ENCODE measurements at regions not wholly inside any gene's neighbourhood (a gene's known extent, or its start where the extent isn't known, plus 50 kb on each side); places are given as distances from the start of the nearest gene placed in this dataset.

GRCh38 chr2:120632796-120633646 is 102.6 kb upstream of the GLI2 start:
- Histone ChIP-seq H2BK15ac (ENCODE audit: low read length) (no peak overlapping the region), H3K9ac (ENCODE audit: low read depth, low read length, poor library complexity) (no peak overlapping the region), H2AFZ (ENCODE audit: low read length) (no peak overlapping the region), H3K27me3 (ENCODE audit: control insufficient read depth in 3 of 3, insufficient read depth in 3 of 3, low read depth in 1 of 3, low read length in 3 of 3) (peaks cover 0 to 38% (median 0%) of the 10 kb centered on the region in 3 experiments), H2BK12ac (ENCODE audit: low read length) (no peak overlapping the region), H3K4me2 (ENCODE audit: insufficient read depth, low read length, poor library complexity, severe bottlenecking) (no peak overlapping the region), H3K4ac (ENCODE audit: low read length) (no peak overlapping the region), H2BK120ac (ENCODE audit: low read depth, low read length) (no peak overlapping the region), H3K4me3 (ENCODE audit: low read length in 2 of 2) (no peak overlapping the region), H4K91ac (ENCODE audit: low read depth, low read length, poor library complexity) (no peak overlapping the region), H3K79me1 (ENCODE audit: low read depth, low read length) (no peaks in the 10 kb centered on the region), H2BK5ac (ENCODE audit: low read length) (no peak overlapping the region), H3K18ac (ENCODE audit: low read length) (no peak overlapping the region), H3K9me3 (replicated peaks in 1 of 2; ENCODE audit: control insufficient read depth in 2 of 2, insufficient read depth in 1 of 2, low read depth in 1 of 2, low read length in 2 of 2) (peaks cover 0 to 2% of the 10 kb centered on the region in 2 donors), H3K14ac (ENCODE audit: low read length) (no peak overlapping the region), H4K8ac (ENCODE audit: low read depth, low read length) (no peak overlapping the region), H3K23ac (ENCODE audit: low read depth, low read length, poor library complexity) (no peak overlapping the region), H3K4me1 (ENCODE audit: control insufficient read depth in 2 of 2, insufficient read depth in 1 of 2, low read depth in 1 of 2, low read length in 2 of 2) (no peaks in the 10 kb centered on the region), H3K36me3 (replicated peaks in 1 of 2; ENCODE audit: control insufficient read depth in 2 of 2, insufficient read depth in 2 of 2, low read length in 2 of 2) (no peaks in the 10 kb centered on the region), H2AK5ac (ENCODE audit: low read depth, low read length) (peak overlapping the region; percentile 26), H3K27ac (replicated peaks; ENCODE audit: low read length) (no peak overlapping the region)
- no CpG with 5 or more reads among the region's 17 CpGs for WGBS, 2 donors (ENCODE audit: extremely low coverage in 2 of 2, insufficient read length in 2 of 2, insufficient replicate concordance in 1 of 2)
- no peak for DNase-seq (ENCODE audit: low spot score)

GRCh38 chr2:120634533-120634932 is 101.1 kb upstream of the GLI2 start:
- H2AFZ ChIP-seq (ENCODE audit: low read length) = no peak overlapping the region
- no peaks in the 10 kb centered on the region for H3K36me3 ChIP-seq (replicated peaks in 1 of 2; ENCODE audit: control insufficient read depth in 2 of 2, insufficient read depth in 2 of 2, low read length in 2 of 2)

GRCh38 chr2:120635146-120635545 is 100.5 kb upstream of the GLI2 start:
- Histone ChIP-seq H3K4me2 (ENCODE audit: insufficient read depth, low read length, poor library complexity, severe bottlenecking) (no peak overlapping the region), H3K14ac (ENCODE audit: low read length) (no peak overlapping the region), H3K4ac (ENCODE audit: low read length) (no peak overlapping the region), H3K27ac (replicated peaks; ENCODE audit: low read length) (no peak overlapping the region), H2BK5ac (ENCODE audit: low read length) (no peak overlapping the region), H2BK15ac (ENCODE audit: low read length) (no peak overlapping the region), H3K9ac (ENCODE audit: low read depth, low read length, poor library complexity) (no peak overlapping the region), H3K9me3 (replicated peaks in 1 of 2; ENCODE audit: control insufficient read depth in 2 of 2, insufficient read depth in 1 of 2, low read depth in 1 of 2, low read length in 2 of 2) (no peaks in the 10 kb centered on the region), H3K79me1 (ENCODE audit: low read depth, low read length) (no peaks in the 10 kb centered on the region), H3K4me1 (ENCODE audit: control insufficient read depth in 2 of 2, insufficient read depth in 1 of 2, low read depth in 1 of 2, low read length in 2 of 2) (no peaks in the 10 kb centered on the region), H3K18ac (ENCODE audit: low read length) (no peak overlapping the region), H2AFZ (ENCODE audit: low read length) (no peak overlapping the region), H4K91ac (ENCODE audit: low read depth, low read length, poor library complexity) (no peak overlapping the region), H3K23ac (ENCODE audit: low read depth, low read length, poor library complexity) (no peak overlapping the region), H2BK12ac (ENCODE audit: low read length) (no peak overlapping the region), H2AK5ac (ENCODE audit: low read depth, low read length) (no peak overlapping the region), H3K36me3 (replicated peaks in 1 of 2; ENCODE audit: control insufficient read depth in 2 of 2, insufficient read depth in 2 of 2, low read length in 2 of 2) (no peaks in the 10 kb centered on the region), H2BK120ac (ENCODE audit: low read depth, low read length) (no peak overlapping the region), H3K4me3 (ENCODE audit: low read length in 2 of 2) (no peak overlapping the region), H4K8ac (ENCODE audit: low read depth, low read length) (no peak overlapping the region), H3K27me3 (ENCODE audit: control insufficient read depth in 3 of 3, insufficient read depth in 3 of 3, low read depth in 1 of 3, low read length in 3 of 3) (peaks cover 0 to 38% (median 0%) of the 10 kb centered on the region in 3 experiments)
- no peak for DNase-seq (ENCODE audit: low spot score)
- no CpG with 5 or more reads among the region's 5 CpGs for WGBS, 2 donors (ENCODE audit: extremely low coverage in 2 of 2, insufficient read length in 2 of 2, insufficient replicate concordance in 1 of 2)

More at GRCh38 chr2:120634533-120634932, 101.1 kb upstream of the GLI2 start:
- H3K23ac ChIP-seq (ENCODE audit: low read depth, low read length, poor library complexity) = no peak overlapping the region
- peaks cover 0 to 38% (median 0%) of the 10 kb centered on the region in 3 experiments for H3K27me3 ChIP-seq (ENCODE audit: control insufficient read depth in 3 of 3, insufficient read depth in 3 of 3, low read depth in 1 of 3, low read length in 3 of 3)
- DNase-seq (ENCODE audit: low spot score) = no peak
- no peak overlapping the region for H3K18ac ChIP-seq (ENCODE audit: low read length)
- H4K8ac ChIP-seq (ENCODE audit: low read depth, low read length) = no peak overlapping the region
- H2BK120ac ChIP-seq (ENCODE audit: low read depth, low read length) = no peak overlapping the region
- H4K91ac ChIP-seq (ENCODE audit: low read depth, low read length, poor library complexity) = no peak overlapping the region
- no peak overlapping the region for H2BK15ac ChIP-seq (ENCODE audit: low read length)
- no peak overlapping the region for H2AK5ac ChIP-seq (ENCODE audit: low read depth, low read length)
- H3K79me1 ChIP-seq (ENCODE audit: low read depth, low read length) = no peaks in the 10 kb centered on the region
- H3K14ac ChIP-seq (ENCODE audit: low read length) = no peak overlapping the region
- H3K27ac ChIP-seq (replicated peaks; ENCODE audit: low read length) = no peak overlapping the region
- H3K9me3 ChIP-seq (replicated peaks in 1 of 2; ENCODE audit: control insufficient read depth in 2 of 2, insufficient read depth in 1 of 2, low read depth in 1 of 2, low read length in 2 of 2) = no peaks in the 10 kb centered on the region
- no peak overlapping the region for H3K4me2 ChIP-seq (ENCODE audit: insufficient read depth, low read length, poor library complexity, severe bottlenecking)
- no peaks in the 10 kb centered on the region for H3K4me1 ChIP-seq (ENCODE audit: control insufficient read depth in 2 of 2, insufficient read depth in 1 of 2, low read depth in 1 of 2, low read length in 2 of 2)
- no peak overlapping the region for H3K4me3 ChIP-seq (ENCODE audit: low read length in 2 of 2)
- no CpG with 5 or more reads among the region's 6 CpGs for WGBS, 2 donors (ENCODE audit: extremely low coverage in 2 of 2, insufficient read length in 2 of 2, insufficient replicate concordance in 1 of 2)
- no peak overlapping the region for H2BK5ac ChIP-seq (ENCODE audit: low read length)
- H2BK12ac ChIP-seq (ENCODE audit: low read length) = no peak overlapping the region
- no peak overlapping the region for H3K4ac ChIP-seq (ENCODE audit: low read length)
- H3K9ac ChIP-seq (ENCODE audit: low read depth, low read length, poor library complexity) = no peak overlapping the region

GRCh38 chr2:120637847-120638246 is 97.8 kb upstream of the GLI2 start:
- no peaks in the 10 kb centered on the region for H3K79me1 ChIP-seq (ENCODE audit: low read depth, low read length)
- no peak overlapping the region for H2BK12ac ChIP-seq (ENCODE audit: low read length)
- no peaks in the 10 kb centered on the region for H3K4me1 ChIP-seq (ENCODE audit: control insufficient read depth in 2 of 2, insufficient read depth in 1 of 2, low read depth in 1 of 2, low read length in 2 of 2)
- no peak overlapping the region for H3K9ac ChIP-seq (ENCODE audit: low read depth, low read length, poor library complexity)
- H2BK15ac ChIP-seq (ENCODE audit: low read length) = no peak overlapping the region
- H2BK120ac ChIP-seq (ENCODE audit: low read depth, low read length) = no peak overlapping the region
- no peak overlapping the region for H3K4me3 ChIP-seq (ENCODE audit: low read length in 2 of 2)
- H3K18ac ChIP-seq (ENCODE audit: low read length) = no peak overlapping the region
- no peak overlapping the region for H4K8ac ChIP-seq (ENCODE audit: low read depth, low read length)
- no peak overlapping the region for H2AK5ac ChIP-seq (ENCODE audit: low read depth, low read length)
- no peak overlapping the region for H2AFZ ChIP-seq (ENCODE audit: low read length)
- no peak overlapping the region for H3K14ac ChIP-seq (ENCODE audit: low read length)
- no peak overlapping the region for H3K4ac ChIP-seq (ENCODE audit: low read length)
- H3K23ac ChIP-seq (ENCODE audit: low read depth, low read length, poor library complexity) = no peak overlapping the region
- no peak overlapping the region for H3K4me2 ChIP-seq (ENCODE audit: insufficient read depth, low read length, poor library complexity, severe bottlenecking)
- H3K36me3 ChIP-seq (replicated peaks in 1 of 2; ENCODE audit: control insufficient read depth in 2 of 2, insufficient read depth in 2 of 2, low read length in 2 of 2) = no peaks in the 10 kb centered on the region
- peaks cover 0 to 26% (median 0%) of the 10 kb centered on the region in 3 experiments for H3K27me3 ChIP-seq (ENCODE audit: control insufficient read depth in 3 of 3, insufficient read depth in 3 of 3, low read depth in 1 of 3, low read length in 3 of 3)
- no CpG with 5 or more reads among the region's 5 CpGs for WGBS, 2 donors (ENCODE audit: extremely low coverage in 2 of 2, insufficient read length in 2 of 2, insufficient replicate concordance in 1 of 2)
- H2BK5ac ChIP-seq (ENCODE audit: low read length) = no peak overlapping the region
- H3K27ac ChIP-seq (replicated peaks; ENCODE audit: low read length) = no peak overlapping the region
- H4K91ac ChIP-seq (ENCODE audit: low read depth, low read length, poor library complexity) = no peak overlapping the region
- peaks cover 0 to 2% of the 10 kb centered on the region in 2 donors for H3K9me3 ChIP-seq (replicated peaks in 1 of 2; ENCODE audit: control insufficient read depth in 2 of 2, insufficient read depth in 1 of 2, low read depth in 1 of 2, low read length in 2 of 2)
- no peak for DNase-seq (ENCODE audit: low spot score)

Measured in neuronal stem cell (in vitro differentiated cells).